IMR-90 (cell line): ENCODE measurements at regions not wholly inside any gene's neighbourhood (a gene's known extent, or its start where the extent isn't known, plus 50 kb on each side); places are given as distances from the start of the nearest gene placed in this dataset.

Source experiments
- ATAC-seq: fragments of 200-7000 bp; cut with Tn5 transposase; 2 replicates; pipeline ENCODE4 v1.9.1; 2020; ENCODE audit warnings: low read depth, mild to moderate bottlenecking, moderate library complexity
- BruUV-seq: library from RNA; stranded (reverse); fragments of 400-500 nt; replicated peaks from 2 replicates; lab custom pipeline; 2021; lab: Mats Ljungman, UMichigan
- CTCF ChIA-PET: fragments of 300-600 bp; formaldehyde crosslinking; extraction: SDS; loops from one replicate; lab custom pipeline; 2021; ENCODE audit warnings: antibody characterized with exemption; lab: Yijun Ruan, JAX
- POLR2A ChIA-PET: fragments of 300-600 bp; sonication (Branson Sonifier 250); formaldehyde crosslinking; loops from one replicate; lab custom pipeline; 2022; ENCODE audit warnings: antibody characterized with exemption; ENCODE audit not compliant: unreplicated experiment; lab: Charles Lee
- DNase-seq: peaks from one replicate; pipeline ENCODE4 v3.0.0; 2013
- H2AFZ ChIP-seq: replicated peaks from 2 replicates; pipeline ENCODE3; 2013; ENCODE audit warnings: low read length, mild to moderate bottlenecking; ENCODE audit not compliant: poor library complexity
- H2AK5ac ChIP-seq: 2 replicates; pipeline ENCODE4 v1.6.1; 2013; ENCODE audit warnings: low read depth, low read length, inconsistent platforms
- H2AK9ac ChIP-seq: replicated peaks from 2 replicates; pipeline ENCODE3; 2013; ENCODE audit warnings: mild to moderate bottlenecking, low read depth, low read length, moderate library complexity; ENCODE audit not compliant: poor library complexity
- H2BK120ac ChIP-seq: 2 replicates; pipeline ENCODE4 v1.6.1; 2013; ENCODE audit warnings: low read depth, low read length, inconsistent platforms
- H2BK15ac ChIP-seq: 3 replicates; pipeline ENCODE4 v1.6.1; 2013; ENCODE audit warnings: low read depth, low read length, inconsistent platforms
- H2BK20ac ChIP-seq: 2 replicates; pipeline ENCODE4 v1.6.1; 2013; ENCODE audit warnings: low read depth, mild to moderate bottlenecking, inconsistent platforms, low read length, moderate library complexity
- H2BK5ac ChIP-seq: 2 replicates; pipeline ENCODE4 v1.6.1; 2013; ENCODE audit warnings: mild to moderate bottlenecking, low read depth, low read length, inconsistent platforms; ENCODE audit not compliant: poor library complexity, severe bottlenecking
- H3K14ac ChIP-seq: replicated peaks from 2 replicates; pipeline ENCODE4 v1.6.1; 2013; ENCODE audit warnings: low read depth, low read length, inconsistent platforms
- H3K18ac ChIP-seq: 2 replicates; pipeline ENCODE4 v1.6.1; 2013; ENCODE audit warnings: low read depth, low read length, control low read depth
- H3K23ac ChIP-seq: 2 replicates; pipeline ENCODE4 v1.6.1; 2013; ENCODE audit warnings: low read depth, low read length, inconsistent platforms
- H3K27ac ChIP-seq: 2 replicates; pipeline ENCODE4 v1.5.1; 2013; ENCODE audit warnings: mild to moderate bottlenecking, control low read depth, low read length; ENCODE audit not compliant: insufficient read depth
- H3K27me3 ChIP-seq: 2 replicates; pipeline ENCODE4 v1.6.1; 2013; ENCODE audit warnings: low read length; ENCODE audit not compliant: control insufficient read depth, insufficient read depth
- H3K36me3 ChIP-seq: 2 replicates; pipeline ENCODE4 v1.6.1; 2013; ENCODE audit warnings: low read length, mixed read lengths; ENCODE audit not compliant: control insufficient read depth, insufficient read depth
- H3K4ac ChIP-seq: 2 replicates; pipeline ENCODE4 v1.6.1; 2013; ENCODE audit warnings: low read depth, low read length, inconsistent platforms
- H3K4me1 ChIP-seq: 2 replicates; pipeline ENCODE4 v1.6.1; 2013; ENCODE audit warnings: low read length, mixed read lengths; ENCODE audit not compliant: control insufficient read depth, insufficient read depth
- H3K4me2 ChIP-seq: 2 replicates; pipeline ENCODE4 v1.6.1; 2013; ENCODE audit warnings: low read depth, mild to moderate bottlenecking, control low read depth, low read length, moderate library complexity
- H3K4me3 ChIP-seq: 2 replicates; pipeline ENCODE4 v1.5.1; 2013; ENCODE audit warnings: low read depth, mild to moderate bottlenecking, control low read depth, low read length, moderate library complexity; ENCODE audit not compliant: insufficient read depth
- H3K56ac ChIP-seq: 2 replicates; pipeline ENCODE4 v1.6.1; 2013; ENCODE audit warnings: low read length, inconsistent platforms; ENCODE audit not compliant: insufficient read depth; ENCODE audit errors: extremely low read depth
- H3K79me1 ChIP-seq, 2 experiments: 2 replicates each; pipeline ENCODE4 v1.6.1; 2013; ENCODE audit warnings: low read length in 2 of 2, inconsistent platforms in 1 of 2, low read depth in 1 of 2
- H3K9ac ChIP-seq: 2 replicates; pipeline ENCODE4 v1.6.1; 2013; ENCODE audit warnings: low read depth, low read length, control low read depth
- H3K9me1 ChIP-seq: 2 replicates; pipeline ENCODE4 v1.6.1; 2013; ENCODE audit warnings: low read length, inconsistent platforms; ENCODE audit not compliant: insufficient read depth
- H3K9me3 ChIP-seq: 2 replicates; pipeline ENCODE4 v1.6.1; 2013; ENCODE audit warnings: low read length; ENCODE audit not compliant: control insufficient read depth, insufficient read depth
- H4K20me1 ChIP-seq: 2 replicates; pipeline ENCODE4 v1.6.1; 2013; ENCODE audit warnings: low read length, inconsistent platforms; ENCODE audit not compliant: insufficient read depth
- H4K5ac ChIP-seq: 2 replicates; pipeline ENCODE4 v1.6.1; 2013; ENCODE audit warnings: mild to moderate bottlenecking, low read depth, low read length, control low read depth
- H4K8ac ChIP-seq, 2 experiments: 2 replicates each; pipeline ENCODE4 v1.6.1; 2013; ENCODE audit warnings: low read depth in 2 of 2, low read length in 2 of 2, control low read depth in 1 of 2, inconsistent platforms in 1 of 2
- H4K91ac ChIP-seq: 2 replicates; pipeline ENCODE4 v1.6.1; 2013; ENCODE audit warnings: low read depth, low read length, inconsistent platforms; ENCODE audit not compliant: insufficient read depth
- BHLHE40 ChIP-seq: fragments of 150-350 bp; IDR thresholded peaks from 2 replicates; pipeline ENCODE4 v1.6.1; 2016; ENCODE audit warnings: mild to moderate bottlenecking, low read depth, low read length
- CEBPB ChIP-seq: IDR thresholded peaks from 2 replicates; pipeline ENCODE4 v1.6.1; 2012; ENCODE audit warnings: low read depth, low read length, improper control_type of control experiment
- CHD1 ChIP-seq: IDR thresholded peaks from 2 replicates; pipeline ENCODE4 v1.6.1; 2012; ENCODE audit warnings: low read depth, low read length, improper control_type of control experiment
- CTCF ChIP-seq: conservative IDR thresholded peaks from 2 replicates; pipeline ENCODE4 v1.5.1; 2012; ENCODE audit warnings: mild to moderate bottlenecking, low read depth, low read length, improper control_type of control experiment
- ELK1 ChIP-seq: fragments of 150-350 bp; IDR thresholded peaks from 2 replicates; pipeline ENCODE4 v1.6.1; 2016; ENCODE audit warnings: low read depth, mild to moderate bottlenecking, low read length, moderate library complexity, borderline replicate concordance
- FOS ChIP-seq: fragments of 150-350 bp; IDR thresholded peaks from 2 replicates; pipeline ENCODE4 v1.6.1; 2016; ENCODE audit warnings: low read depth, low read length
- MAFK ChIP-seq: IDR thresholded peaks from 2 replicates; pipeline ENCODE4 v1.6.1; 2012; ENCODE audit warnings: low read depth, low read length, improper control_type of control experiment
- MAZ ChIP-seq: IDR thresholded peaks from 2 replicates; pipeline ENCODE4 v1.6.1; 2012; ENCODE audit warnings: low read depth, mild to moderate bottlenecking, low read length, improper control_type of control experiment, moderate library complexity, borderline replicate concordance
- MXI1 ChIP-seq: IDR thresholded peaks from 2 replicates; pipeline ENCODE4 v1.6.1; 2012; ENCODE audit warnings: low read depth, mild to moderate bottlenecking, low read length, moderate library complexity, borderline replicate concordance
- NFE2L2 ChIP-seq: fragments of 150-350 bp; IDR thresholded peaks from 2 replicates; pipeline ENCODE4 v1.6.1; 2016; ENCODE audit warnings: low read depth, mild to moderate bottlenecking, low read length
- POLR2A ChIP-seq: IDR thresholded peaks from 2 replicates; pipeline ENCODE4 v1.6.1; 2012; ENCODE audit warnings: mild to moderate bottlenecking, low read depth, low read length
- RAD21 ChIP-seq: IDR thresholded peaks from 2 replicates; pipeline ENCODE4 v1.6.1; 2012; ENCODE audit warnings: low read length, improper control_type of control experiment
- RCOR1 ChIP-seq: IDR thresholded peaks from 2 replicates; pipeline ENCODE4 v1.6.1; 2012; ENCODE audit warnings: mild to moderate bottlenecking, low read length, improper control_type of control experiment; ENCODE audit not compliant: insufficient replicate concordance
- RFX5 ChIP-seq: IDR thresholded peaks from 2 replicates; pipeline ENCODE4 v1.8.0; 2012; ENCODE audit warnings: low read depth, mild to moderate bottlenecking, low read length, moderate library complexity
- SMC3 ChIP-seq: fragments of 150-350 bp; IDR thresholded peaks from 2 replicates; pipeline ENCODE4 v1.6.1; 2016; ENCODE audit warnings: low read depth, mild to moderate bottlenecking, antibody characterized with exemption, low read length, moderate library complexity
- USF2 ChIP-seq: fragments of 150-350 bp; IDR thresholded peaks from 2 replicates; pipeline ENCODE4 v1.6.1; 2017; ENCODE audit warnings: mild to moderate bottlenecking, antibody characterized with exemption, low read length, low read depth
- WGBS, 2 experiments: methylation state at CpG; one replicate each; pipeline versions ENCODE4 v1.1.5 to v1.1.7; 2013; ENCODE audit warnings: missing lambda C conversion rate in 2 of 2; ENCODE audit not compliant: insufficient read length in 1 of 2; ENCODE audit errors: extremely low coverage in 2 of 2; 5-methylcytosine and 5-hydroxymethylcytosine counted together
- dilution Hi-C: fragments of 300-500 bp; cut with HindIII; formaldehyde crosslinking; loops from one replicate; pipeline ENCODE4 v1.14.3; 2018; ENCODE audit warnings: low sequenced_read_pairs; ENCODE audit not compliant: unreplicated experiment
- in situ Hi-C: fragments of 300-500 bp; cut with MboI; formaldehyde crosslinking; loops from 3 replicates; pipeline ENCODE4 v1.14.3; 2019; ENCODE audit warnings: low sequenced_read_pairs, inconsistent platforms, mixed read lengths
- intact Hi-C: fragments of 100-400 bp; cut with micrococcal nuclease; formaldehyde crosslinking; loops from 2 replicates; pipeline ENCODE4 v1.10.0; 2022

GRCh38 chr12:89257340-89257739 is 95.0 kb downstream of the DUSP6 start:
- Histone ChIP-seq H3K4me3 (no peak overlapping the region), H2AFZ (no peak overlapping the region), H3K56ac (no peak overlapping the region), H4K5ac (no peak overlapping the region), H2BK5ac (no peak overlapping the region), H3K27ac (no peak overlapping the region), H3K14ac (no peak overlapping the region), H3K4ac (no peak overlapping the region), H2AK9ac (no peak overlapping the region), H2BK20ac (no peak overlapping the region), H3K9ac (no peak overlapping the region), H2BK120ac (no peak overlapping the region), H4K8ac (no peak overlapping the region), H3K36me3 (no peaks in the 10 kb centered on the region), H3K27me3 (no peaks in the 10 kb centered on the region), H3K18ac (no peak overlapping the region), H2BK15ac (no peak overlapping the region), H3K9me3 (peaks cover 4% of the 10 kb centered on the region; the same call in 1 of the 2 replicates), H3K4me2 (no peak overlapping the region), H4K20me1 (no peaks in the 10 kb centered on the region), H2AK5ac (no peak overlapping the region), H3K4me1 (peaks cover 2% of the 10 kb centered on the region), H3K9me1 (no peaks in the 10 kb centered on the region), H3K23ac (no peak overlapping the region), H4K91ac (no peak overlapping the region), H3K79me1 (no peaks in the 10 kb centered on the region)
- TF ChIP-seq NFE2L2 (no peak), CTCF (no peak), RFX5 (no peak), ELK1 (no peak), MXI1 (no peak), CEBPB (no peak), CHD1 (no peak), USF2 (no peak), MAZ (no peak), BHLHE40 (no peak), RAD21 (no peak), RCOR1 (no peak), MAFK (no peak), FOS (no peak), SMC3 (no peak), POLR2A (no peak)
- POLR2A ChIA-PET: no interaction called here
- intact Hi-C loops: no loop called here
- dilution Hi-C loops: no loop called here
- DNase-seq (no peak), ATAC-seq (no peak)
- in situ Hi-C loops: no loop called here
- CTCF ChIA-PET: no interaction called here
- BruUV-seq: no TSS peak
- no CpG with 5 or more reads among the region's 5 CpGs for WGBS, 2 experiments
